GM06990 (cell line): ENCODE measurements at regions not wholly inside any gene's neighbourhood (a gene's known extent, or its start where the extent isn't known, plus 50 kb on each side); places are given as distances from the start of the nearest gene placed in this dataset.

Source experiments
- DNase-seq: peaks from one replicate; pipeline ENCODE4 v3.0.0-alpha.2; 2011; ENCODE audit not compliant: insufficient read length; ENCODE audit errors: extremely low read depth
- H3K27me3 ChIP-seq: replicated peaks from 2 replicates; pipeline ENCODE4 v1.6.0; 2011; ENCODE audit warnings: low read length; ENCODE audit not compliant: control insufficient read depth, insufficient read depth
- H3K36me3 ChIP-seq: 2 replicates; pipeline ENCODE4 v1.5.1; 2011; ENCODE audit warnings: low read length; ENCODE audit not compliant: control insufficient read depth, insufficient read depth
- H3K4me3 ChIP-seq: replicated peaks from 2 replicates; pipeline ENCODE4 v1.5.1; 2011; ENCODE audit warnings: low read depth, mild to moderate bottlenecking, control low read depth, low read length
- CTCF ChIP-seq: IDR thresholded peaks from 2 replicates; pipeline ENCODE4 v1.5.1; 2011; ENCODE audit warnings: low read length, control low read depth, mild to moderate bottlenecking, inconsistent platforms; ENCODE audit not compliant: insufficient read depth, poor library complexity, severe bottlenecking

- no peak for DNase-seq
- Histone ChIP-seq H3K27me3 (no peaks in the 10 kb centered on the region), H3K36me3 (no peaks in the 10 kb centered on the region), H3K4me3 (no peak overlapping the region)
- no peak for TF ChIP-seq CTCF
These were observed 92.6 kb upstream of the MBL2 start for GRCh38 chr10:52865213-52865612.

- Histone ChIP-seq H3K27me3 (no peaks in the 10 kb centered on the region), H3K36me3 (no peaks in the 10 kb centered on the region), H3K4me3 (no peak overlapping the region)
- no peak for TF ChIP-seq CTCF
- no peak for DNase-seq
These were observed 91.9 kb upstream of the MBL2 start for GRCh38 chr10:52864201-52865106.

DNA sequence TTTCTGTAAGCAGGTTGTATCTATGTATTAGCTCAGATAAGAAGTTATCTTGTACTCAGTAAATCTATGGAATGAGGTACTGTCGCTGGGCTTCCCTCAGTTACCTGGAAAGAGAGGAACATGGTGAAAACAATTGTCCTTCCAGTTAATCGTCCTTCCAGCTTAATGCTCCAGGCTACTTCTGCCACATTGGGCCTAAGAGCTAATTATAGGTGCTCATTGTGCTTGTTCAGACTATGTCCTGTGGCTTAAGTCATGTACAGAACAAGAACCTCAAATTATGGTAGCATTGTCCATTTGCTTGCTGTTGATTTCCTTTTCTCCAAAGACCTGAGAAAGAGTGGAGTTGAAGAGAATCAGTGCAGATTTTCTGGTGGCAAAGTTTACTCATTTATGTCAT is 86.1 kb upstream of the MBL2 start:
- Histone ChIP-seq H3K36me3 (no peaks in the 10 kb centered on the region), H3K4me3 (no peak overlapping the region), H3K27me3 (no peaks in the 10 kb centered on the region)
- DNase-seq, result no peak
- no peak for TF ChIP-seq CTCF

DNA sequence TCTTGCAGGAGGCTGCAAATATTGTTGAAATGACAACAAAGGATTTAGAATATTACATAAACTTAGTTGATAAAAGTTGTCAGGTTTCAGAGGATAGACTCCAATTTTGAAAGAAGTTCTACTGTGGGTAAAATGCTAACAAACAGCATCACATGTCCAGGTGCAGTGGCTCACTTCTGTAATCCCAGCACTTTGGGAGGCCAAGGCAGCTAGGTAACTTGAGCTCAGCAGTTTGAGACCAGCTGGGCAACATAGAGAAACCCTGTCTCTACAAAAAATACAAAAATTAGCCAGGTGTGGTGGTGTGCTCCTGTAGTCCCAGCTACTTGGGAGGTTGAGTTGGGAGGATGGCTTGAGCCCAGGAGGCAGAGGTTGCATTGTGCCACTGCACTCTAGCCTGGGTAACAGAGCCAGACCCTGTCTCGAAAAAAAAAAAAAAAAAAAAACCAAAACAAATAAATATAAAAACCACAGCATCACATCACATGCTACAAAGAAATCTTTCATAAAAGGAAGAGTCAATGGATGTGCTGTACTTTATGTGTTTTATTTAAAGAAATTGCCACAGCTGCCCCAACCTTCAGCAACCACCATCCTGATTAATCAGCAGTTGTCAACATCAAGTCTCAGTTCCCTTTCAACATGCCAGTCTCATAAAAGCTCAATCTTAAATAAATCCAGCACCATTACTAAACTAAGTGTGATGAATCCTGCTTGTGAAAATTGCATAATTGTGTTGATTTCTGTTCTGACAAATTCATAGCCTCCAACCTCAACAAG is 83.2 kb upstream of the MBL2 start:
- no peaks in the 10 kb centered on the region for H3K36me3 ChIP-seq
- no peaks in the 10 kb centered on the region for H3K27me3 ChIP-seq
- DNase-seq, result no peak
- TF ChIP-seq CTCF, result no peak
- no peak overlapping the region for H3K4me3 ChIP-seq

GRCh38 chr10:52853704-52854103 is 81.1 kb upstream of the MBL2 start:
- no peak for DNase-seq
- no peak overlapping the region for H3K4me3 ChIP-seq
- no peaks in the 10 kb centered on the region for H3K27me3 ChIP-seq
- TF ChIP-seq CTCF, result no peak
- no peaks in the 10 kb centered on the region for H3K36me3 ChIP-seq
